ENCODE measurements at regions not wholly inside any gene's neighbourhood (a gene's known extent, or its start where the extent isn't known, plus 50 kb on each side); places are given as distances from the start of the nearest gene placed in this dataset.
"Not testable (repeated sequence)": the region's sequence is repeated elsewhere in the genome, so short reads cannot be mapped to it uniquely, and the experiment has no call there.

DNA sequence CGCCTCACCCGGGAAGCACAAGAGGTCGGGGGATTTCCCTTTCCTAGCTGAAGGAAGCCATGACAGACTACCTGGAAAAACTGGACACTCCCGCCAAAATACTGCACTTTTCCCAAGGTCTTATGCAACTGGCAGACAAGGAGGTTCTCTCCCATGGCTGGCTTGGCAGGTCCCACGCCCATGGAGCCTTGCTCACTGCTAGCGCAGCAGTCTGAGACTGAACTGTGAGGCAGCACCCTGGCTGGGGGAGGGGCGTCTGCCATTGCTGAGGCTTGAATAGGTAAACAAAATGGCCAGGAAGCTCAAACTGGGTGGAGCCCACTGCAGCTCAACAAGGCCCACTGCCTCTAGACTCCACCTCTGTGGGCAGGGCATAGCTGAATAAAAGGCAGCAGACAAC, 92.1 kb downstream of the C4BPA start:
- H3K4me2 ChIP-seq; H3K4me3 ChIP-seq (IDR thresholded peaks at IDR 0.05; ENCODE audit: insufficient read depth, low read depth, low read length); H3K27me3 ChIP-seq (ENCODE audit: insufficient read depth, low read depth); H2AFZ ChIP-seq (ENCODE audit: low read depth); H3K36me3 ChIP-seq (ENCODE audit: insufficient read depth); H3K9ac ChIP-seq; H3K27ac ChIP-seq; H4K20me1 ChIP-seq (ENCODE audit: insufficient read depth); H3K79me2 ChIP-seq (ENCODE audit: insufficient read depth, low read depth): not testable (repeated sequence)
- peaks cover 12% of the 10 kb centered on the region for H3K4me1 ChIP-seq (ENCODE audit: low read depth, poor library complexity, severe bottlenecking)

DNA sequence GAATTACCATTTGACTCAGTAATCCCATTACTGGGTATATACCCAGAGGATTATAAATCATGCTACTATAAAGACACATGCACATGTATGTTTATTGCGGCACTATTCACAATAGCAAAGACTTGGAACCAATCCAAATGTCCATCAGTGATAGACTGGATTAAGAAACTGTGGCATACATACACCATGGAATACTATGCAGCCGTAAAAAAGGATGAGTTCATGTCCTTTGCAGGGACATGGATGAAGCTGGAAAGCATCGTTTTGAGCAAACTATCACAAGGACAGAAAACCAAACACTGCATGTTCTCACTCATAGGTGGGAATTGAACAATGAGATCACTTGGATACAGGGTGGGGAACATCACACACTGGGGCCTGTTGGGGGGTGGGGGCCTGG, 97.5 kb downstream of the C4BPA start:
- H3K4me2 ChIP-seq; H3K27me3 ChIP-seq (ENCODE audit: insufficient read depth, low read depth); H4K20me1 ChIP-seq (ENCODE audit: insufficient read depth); H3K36me3 ChIP-seq (ENCODE audit: insufficient read depth); H3K27ac ChIP-seq; H3K4me3 ChIP-seq (IDR thresholded peaks at IDR 0.05; ENCODE audit: insufficient read depth, low read depth, low read length); H2AFZ ChIP-seq (ENCODE audit: low read depth); H3K79me2 ChIP-seq (ENCODE audit: insufficient read depth, low read depth); H3K9ac ChIP-seq; H3K4me1 ChIP-seq (ENCODE audit: low read depth, poor library complexity, severe bottlenecking): not testable (repeated sequence)

DNA sequence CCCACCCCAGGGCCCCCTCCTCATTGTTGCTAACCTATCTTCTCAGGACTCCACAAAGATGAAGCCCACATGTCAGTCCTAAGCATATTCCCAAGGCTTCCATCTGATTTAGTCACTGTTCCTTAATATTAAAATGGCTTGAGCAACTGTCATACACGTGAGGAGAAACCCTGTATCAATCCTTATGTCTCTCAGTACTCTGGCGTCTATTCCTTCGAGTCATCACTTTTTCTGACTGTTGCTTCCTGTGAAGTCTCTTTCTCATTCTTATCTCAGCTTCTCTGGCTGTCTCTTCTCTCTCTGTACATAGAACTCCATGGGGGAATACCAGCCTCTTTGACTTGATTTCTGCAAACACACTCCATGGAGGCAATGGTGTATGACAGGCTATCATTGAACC, 98.4 kb downstream of the C4BPA start:
- Histone ChIP-seq H4K20me1 (ENCODE audit: insufficient read depth) (no peaks in the 10 kb centered on the region), H3K36me3 (ENCODE audit: insufficient read depth) (no peaks in the 10 kb centered on the region; the same call in 1 of the 2 replicates), H3K27ac (no peak overlapping the region), H3K4me1 (ENCODE audit: low read depth, poor library complexity, severe bottlenecking) (no peaks in the 10 kb centered on the region), H3K4me2 (no peak overlapping the region), H3K27me3 (ENCODE audit: insufficient read depth, low read depth) (no peaks in the 10 kb centered on the region), H2AFZ (ENCODE audit: low read depth) (no peak overlapping the region), H3K4me3 (IDR thresholded peaks at IDR 0.05; ENCODE audit: insufficient read depth, low read depth, low read length) (no peak overlapping the region), H3K9ac (no peak overlapping the region), H3K79me2 (ENCODE audit: insufficient read depth, low read depth) (no peaks in the 10 kb centered on the region)
- TF ChIP-seq, protein P1, sequence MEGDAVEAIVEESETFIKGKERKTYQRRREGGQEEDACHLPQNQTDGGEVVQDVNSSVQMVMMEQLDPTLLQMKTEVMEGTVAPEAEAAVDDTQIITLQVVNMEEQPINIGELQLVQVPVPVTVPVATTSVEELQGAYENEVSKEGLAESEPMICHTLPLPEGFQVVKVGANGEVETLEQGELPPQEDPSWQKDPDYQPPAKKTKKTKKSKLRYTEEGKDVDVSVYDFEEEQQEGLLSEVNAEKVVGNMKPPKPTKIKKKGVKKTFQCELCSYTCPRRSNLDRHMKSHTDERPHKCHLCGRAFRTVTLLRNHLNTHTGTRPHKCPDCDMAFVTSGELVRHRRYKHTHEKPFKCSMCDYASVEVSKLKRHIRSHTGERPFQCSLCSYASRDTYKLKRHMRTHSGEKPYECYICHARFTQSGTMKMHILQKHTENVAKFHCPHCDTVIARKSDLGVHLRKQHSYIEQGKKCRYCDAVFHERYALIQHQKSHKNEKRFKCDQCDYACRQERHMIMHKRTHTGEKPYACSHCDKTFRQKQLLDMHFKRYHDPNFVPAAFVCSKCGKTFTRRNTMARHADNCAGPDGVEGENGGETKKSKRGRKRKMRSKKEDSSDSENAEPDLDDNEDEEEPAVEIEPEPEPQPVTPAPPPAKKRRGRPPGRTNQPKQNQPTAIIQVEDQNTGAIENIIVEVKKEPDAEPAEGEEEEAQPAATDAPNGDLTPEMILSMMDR (conservative IDR thresholded peaks at IDR 0.05; ENCODE audit: low read depth, low read length): no peak

DNA sequence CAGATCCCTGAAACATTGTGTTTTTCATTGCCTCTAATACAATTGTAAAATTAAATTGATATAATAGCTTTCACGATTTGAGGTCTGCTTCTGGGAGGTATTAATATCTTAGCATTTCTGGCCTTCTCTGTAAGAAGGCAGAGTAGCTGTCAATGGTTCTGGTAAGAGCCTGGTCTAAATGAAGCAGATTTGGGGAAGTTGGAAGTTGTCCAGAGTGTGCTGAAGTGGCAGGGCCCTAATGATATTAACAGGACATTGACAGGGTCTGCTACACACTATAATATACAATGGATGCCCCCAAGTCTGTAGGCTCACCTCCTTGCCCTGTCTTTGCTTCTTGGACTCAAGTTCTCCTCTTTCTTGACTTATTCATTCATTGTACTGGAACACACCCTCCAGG, 99.5 kb downstream of the C4BPA start:
- Histone ChIP-seq H3K79me2 (ENCODE audit: insufficient read depth, low read depth) (no peaks in the 10 kb centered on the region), H3K4me2 (no peak overlapping the region), H3K27me3 (ENCODE audit: insufficient read depth, low read depth) (no peaks in the 10 kb centered on the region), H3K4me3 (IDR thresholded peaks at IDR 0.05; ENCODE audit: insufficient read depth, low read depth, low read length) (no peak overlapping the region), H4K20me1 (ENCODE audit: insufficient read depth) (no peaks in the 10 kb centered on the region), H2AFZ (ENCODE audit: low read depth) (no peak overlapping the region), H3K9ac (no peak overlapping the region), H3K4me1 (ENCODE audit: low read depth, poor library complexity, severe bottlenecking) (no peaks in the 10 kb centered on the region), H3K36me3 (ENCODE audit: insufficient read depth) (no peaks in the 10 kb centered on the region; the same call in 1 of the 2 replicates), H3K27ac (no peak overlapping the region)
- TF ChIP-seq, protein P1 (conservative IDR thresholded peaks at IDR 0.05; ENCODE audit: low read depth, low read length): no peak

DNA sequence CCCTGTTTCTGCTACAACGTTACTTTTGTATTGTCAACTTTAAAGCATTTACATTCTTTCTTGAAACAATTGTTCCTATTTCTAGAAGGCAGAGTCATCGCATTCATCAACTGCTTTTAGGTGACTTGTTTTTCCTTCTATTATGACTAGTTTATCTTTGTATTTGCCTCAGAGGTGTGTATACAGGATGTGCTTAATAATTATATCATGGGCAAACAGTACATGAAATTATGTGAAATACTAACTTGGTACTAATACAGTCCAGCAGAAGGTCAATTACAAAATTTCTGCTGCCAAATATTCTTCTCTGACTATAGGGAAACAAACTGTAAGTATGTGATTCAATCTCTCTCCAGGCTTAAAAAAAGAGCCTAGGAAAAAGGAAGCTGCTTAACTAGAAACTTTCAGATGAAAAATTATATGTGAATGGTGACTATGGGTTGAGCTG, 101.6 kb downstream of the C4BPA start:
- Histone ChIP-seq H3K27me3 (ENCODE audit: insufficient read depth, low read depth) (no peaks in the 10 kb centered on the region), H3K4me3 (IDR thresholded peaks at IDR 0.05; ENCODE audit: insufficient read depth, low read depth, low read length) (no peak overlapping the region), H3K4me1 (ENCODE audit: low read depth, poor library complexity, severe bottlenecking) (no peaks in the 10 kb centered on the region), H3K9ac (no peak overlapping the region), H3K79me2 (ENCODE audit: insufficient read depth, low read depth) (no peaks in the 10 kb centered on the region), H3K36me3 (ENCODE audit: insufficient read depth) (no peaks in the 10 kb centered on the region; the same call in 1 of the 2 replicates), H3K4me2 (no peak overlapping the region), H4K20me1 (ENCODE audit: insufficient read depth) (no peaks in the 10 kb centered on the region), H2AFZ (ENCODE audit: low read depth) (no peak overlapping the region), H3K27ac (no peak overlapping the region)
- TF ChIP-seq, protein P1 (conservative IDR thresholded peaks at IDR 0.05; ENCODE audit: low read depth, low read length): no peak

DNA sequence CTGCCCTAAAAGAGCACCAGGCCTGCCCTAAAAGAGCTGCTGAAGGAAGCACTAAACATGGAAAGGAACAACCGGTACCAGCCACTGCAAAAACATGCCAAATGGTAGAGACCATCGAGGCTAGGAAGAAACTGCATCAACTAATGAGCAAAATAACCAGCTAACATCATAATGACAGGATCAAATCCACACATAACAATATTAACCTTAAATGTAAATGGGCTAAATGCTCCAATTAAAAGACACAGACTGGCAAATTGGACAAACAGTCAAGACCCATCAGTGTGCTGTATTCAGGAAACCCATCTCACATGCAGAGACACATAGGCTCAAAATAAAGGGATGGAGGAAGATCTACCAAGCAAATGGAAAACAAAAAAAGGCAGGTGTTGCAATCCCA, 104.7 kb downstream of the C4BPA start:
- H3K4me3 ChIP-seq (IDR thresholded peaks at IDR 0.05; ENCODE audit: insufficient read depth, low read depth, low read length); H4K20me1 ChIP-seq (ENCODE audit: insufficient read depth); H3K79me2 ChIP-seq (ENCODE audit: insufficient read depth, low read depth); H3K9ac ChIP-seq; H3K27ac ChIP-seq; H3K4me1 ChIP-seq (ENCODE audit: low read depth, poor library complexity, severe bottlenecking); H2AFZ ChIP-seq (ENCODE audit: low read depth); H3K27me3 ChIP-seq (ENCODE audit: insufficient read depth, low read depth); H3K4me2 ChIP-seq; H3K36me3 ChIP-seq (ENCODE audit: insufficient read depth): not testable (repeated sequence)

Measured in KMS-11 (cell line).